ENCODE measurements at regions not wholly inside any gene's neighbourhood (a gene's known extent, or its start where the extent isn't known, plus 50 kb on each side); places are given as distances from the start of the nearest gene placed in this dataset.

- WGBS, 4 donors: 71 to 84% (median 77%) methylated on average over 2 of the region's 2 CpGs
- intact Hi-C loops (cut with DNase I): no loop called here
- H3K27me3 ChIP-seq: no peaks in the 10 kb centered on the region
- H3K4me3 ChIP-seq: no peak overlapping the region
- no peaks in the 10 kb centered on the region for H3K4me1 ChIP-seq (replicated peaks in 1 of 2)
- H3K9me3 ChIP-seq (replicated peaks in 1 of 3): no peaks in the 10 kb centered on the region
- TF ChIP-seq, protein P1, sequence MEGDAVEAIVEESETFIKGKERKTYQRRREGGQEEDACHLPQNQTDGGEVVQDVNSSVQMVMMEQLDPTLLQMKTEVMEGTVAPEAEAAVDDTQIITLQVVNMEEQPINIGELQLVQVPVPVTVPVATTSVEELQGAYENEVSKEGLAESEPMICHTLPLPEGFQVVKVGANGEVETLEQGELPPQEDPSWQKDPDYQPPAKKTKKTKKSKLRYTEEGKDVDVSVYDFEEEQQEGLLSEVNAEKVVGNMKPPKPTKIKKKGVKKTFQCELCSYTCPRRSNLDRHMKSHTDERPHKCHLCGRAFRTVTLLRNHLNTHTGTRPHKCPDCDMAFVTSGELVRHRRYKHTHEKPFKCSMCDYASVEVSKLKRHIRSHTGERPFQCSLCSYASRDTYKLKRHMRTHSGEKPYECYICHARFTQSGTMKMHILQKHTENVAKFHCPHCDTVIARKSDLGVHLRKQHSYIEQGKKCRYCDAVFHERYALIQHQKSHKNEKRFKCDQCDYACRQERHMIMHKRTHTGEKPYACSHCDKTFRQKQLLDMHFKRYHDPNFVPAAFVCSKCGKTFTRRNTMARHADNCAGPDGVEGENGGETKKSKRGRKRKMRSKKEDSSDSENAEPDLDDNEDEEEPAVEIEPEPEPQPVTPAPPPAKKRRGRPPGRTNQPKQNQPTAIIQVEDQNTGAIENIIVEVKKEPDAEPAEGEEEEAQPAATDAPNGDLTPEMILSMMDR (IDR thresholded peaks at IDR 0.05): no peak
- TF ChIP-seq POLR2A (IDR thresholded peaks at IDR 0.05): no peak
- no peaks in the 10 kb centered on the region for H3K36me3 ChIP-seq (replicated peaks in 1 of 2)
- no peak overlapping the region for H3K27ac ChIP-seq
- no peak for DNase-seq
Measured at GRCh38 chr3:27923349-27924068, 201.4 kb upstream of the EOMES start.

DNA sequence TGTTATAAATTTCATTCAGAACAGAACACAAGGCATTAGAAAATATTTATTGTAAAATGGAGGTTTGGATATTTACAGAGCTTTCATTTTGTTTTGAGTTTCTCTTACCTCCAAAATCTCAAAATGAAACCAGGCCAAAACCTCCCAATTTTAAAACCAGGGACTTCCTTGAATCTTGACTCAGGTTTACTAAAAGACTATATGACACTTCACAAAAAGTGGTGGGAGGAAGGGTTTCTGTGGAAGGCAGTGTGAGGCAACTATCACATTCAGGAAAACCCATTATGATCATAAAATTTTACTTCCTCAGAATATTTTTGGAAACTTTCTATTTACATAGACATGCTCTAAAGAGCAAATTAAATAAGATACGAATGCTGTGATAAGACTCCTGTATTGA, 205.8 kb upstream of the EOMES start:
- Histone ChIP-seq H3K4me1 (replicated peaks in 1 of 2) (no peaks in the 10 kb centered on the region), H3K27me3 (no peaks in the 10 kb centered on the region), H3K9me3 (replicated peaks in 1 of 3) (no peaks in the 10 kb centered on the region), H3K27ac (no peak overlapping the region), H3K4me3 (no peak overlapping the region), H3K36me3 (replicated peaks in 1 of 2) (no peaks in the 10 kb centered on the region)
- no peak for DNase-seq
- no peak for TF ChIP-seq POLR2A (IDR thresholded peaks at IDR 0.05)
- TF ChIP-seq, protein P1 (IDR thresholded peaks at IDR 0.05): no peak
- WGBS, 4 donors: 53 to 65% (median 60%) methylated on average over 1 of the region's 1 CpG
- intact Hi-C loops (cut with DNase I): no loop called here

DNA sequence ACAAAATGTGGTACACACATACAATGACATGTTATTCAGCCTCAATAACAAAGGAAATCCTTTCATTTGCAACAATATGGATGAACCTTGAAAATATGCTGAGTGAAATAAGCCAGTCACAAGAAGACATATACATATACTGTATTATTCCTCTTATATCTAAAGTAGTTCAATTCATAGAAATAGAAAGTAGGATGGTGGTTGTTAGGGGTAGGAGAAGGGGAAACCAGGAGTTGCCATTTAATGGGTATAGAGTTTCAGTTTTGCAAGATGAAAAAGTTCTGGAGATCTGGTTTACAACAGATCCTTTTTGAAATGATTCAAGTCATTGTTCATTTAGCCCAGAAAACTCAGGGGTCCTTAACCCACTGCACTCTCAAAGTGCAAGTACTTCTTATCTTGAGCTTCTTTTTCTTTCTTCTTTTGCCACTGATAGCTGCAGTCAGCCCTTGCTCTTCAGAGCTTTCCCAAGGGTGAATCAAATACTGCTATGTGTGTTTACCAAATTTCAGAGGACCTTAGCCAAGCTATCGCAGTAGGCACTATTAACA, 208.0 kb upstream of the EOMES start:
- no peaks in the 10 kb centered on the region for H3K4me1 ChIP-seq (replicated peaks in 1 of 2)
- no peak for TF ChIP-seq POLR2A (IDR thresholded peaks at IDR 0.05)
- TF ChIP-seq, protein P1 (IDR thresholded peaks at IDR 0.05): no peak
- DNase-seq: no peak
- intact Hi-C loops (cut with DNase I): no loop called here
- H3K27ac ChIP-seq: no peak overlapping the region
- H3K27me3 ChIP-seq: no peaks in the 10 kb centered on the region
- no peaks in the 10 kb centered on the region for H3K36me3 ChIP-seq (replicated peaks in 1 of 2)
- no peak overlapping the region for H3K4me3 ChIP-seq
- WGBS, 4 donors: 59 to 81% (median 70%) methylated on average over 1 of the region's 1 CpG
- H3K9me3 ChIP-seq (replicated peaks in 1 of 3): no peaks in the 10 kb centered on the region

DNA sequence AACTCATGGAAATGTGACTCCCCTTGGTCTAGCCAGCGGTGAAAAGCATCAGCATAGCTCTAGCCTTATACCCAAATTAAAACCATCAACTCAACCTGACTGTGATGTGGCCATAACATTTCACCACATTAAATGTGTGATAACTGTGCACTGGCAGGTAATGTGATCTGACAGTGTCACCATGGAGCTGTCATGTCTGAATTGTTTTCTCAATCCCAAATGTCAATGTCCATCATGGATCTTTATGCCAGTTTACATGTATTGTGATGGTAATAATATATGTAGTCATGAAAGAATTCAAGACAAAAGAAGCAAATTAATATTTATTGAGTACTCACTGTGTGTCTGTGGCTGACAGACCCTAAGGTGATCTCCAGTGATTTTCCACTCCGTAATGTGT, 213.4 kb upstream of the EOMES start:
- no peak for TF ChIP-seq POLR2A (IDR thresholded peaks at IDR 0.05)
- TF ChIP-seq, protein P1 (IDR thresholded peaks at IDR 0.05): no peak

More for the DNA sequence above, 213.4 kb upstream of the EOMES start:
- H3K27ac ChIP-seq: no peak overlapping the region
- H3K4me1 ChIP-seq (replicated peaks in 1 of 2): no peaks in the 10 kb centered on the region
- WGBS, 4 donors: 78 to 97% (median 89%) methylated on average over 2 of the region's 2 CpGs
- no peaks in the 10 kb centered on the region for H3K9me3 ChIP-seq (replicated peaks in 1 of 3)
- no peaks in the 10 kb centered on the region for H3K27me3 ChIP-seq
- DNase-seq: no peak
- no peak overlapping the region for H3K4me3 ChIP-seq
- intact Hi-C loops (cut with DNase I): no loop called here
- no peaks in the 10 kb centered on the region for H3K36me3 ChIP-seq (replicated peaks in 1 of 2)

Measured in adrenal gland (tissue), 9 donors.